HG03064 (cell line): ENCODE measurements at regions not wholly inside any gene's neighbourhood (a gene's known extent, or its start where the extent isn't known, plus 50 kb on each side); places are given as distances from the start of the nearest gene placed in this dataset.
"Not testable (repeated sequence)": the region's sequence is repeated elsewhere in the genome, so short reads cannot be mapped to it uniquely, and the experiment has no call there.

Source experiments
- ATAC-seq: cut with Tn5 transposase; IDR thresholded peaks from one replicate; pipeline ENCODE4 v1.9.1; 2021; ENCODE audit warnings: low read depth; ENCODE audit not compliant: unreplicated experiment

GRCh38 chr6:71360556-71361335, 72.1 kb downstream of the OGFRL1 start:
- not testable (repeated sequence) for ATAC-seq

GRCh38 chr6:71364889-71365542, 76.4 kb downstream of the OGFRL1 start:
- ATAC-seq = no peak

DNA sequence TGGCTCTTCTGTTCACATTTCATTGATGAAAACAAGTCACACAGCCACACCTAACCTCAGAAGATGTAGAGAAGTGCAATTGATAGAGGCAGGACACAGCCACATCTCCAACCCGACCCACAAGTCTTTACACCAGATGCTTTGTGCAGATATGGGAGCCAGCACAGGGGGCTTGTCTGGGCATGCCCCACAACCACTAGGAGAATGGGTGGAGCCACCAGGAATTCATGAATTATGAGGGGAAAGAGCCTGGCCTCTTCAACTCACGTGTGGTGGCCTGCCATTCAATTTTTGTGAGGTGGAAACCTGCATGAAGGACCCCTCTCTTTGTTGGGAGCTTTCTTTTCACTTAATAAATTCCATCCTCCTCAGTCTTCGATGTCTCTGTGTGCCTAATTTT, 79.1 kb downstream of the OGFRL1 start:
- ATAC-seq = no peak

DNA sequence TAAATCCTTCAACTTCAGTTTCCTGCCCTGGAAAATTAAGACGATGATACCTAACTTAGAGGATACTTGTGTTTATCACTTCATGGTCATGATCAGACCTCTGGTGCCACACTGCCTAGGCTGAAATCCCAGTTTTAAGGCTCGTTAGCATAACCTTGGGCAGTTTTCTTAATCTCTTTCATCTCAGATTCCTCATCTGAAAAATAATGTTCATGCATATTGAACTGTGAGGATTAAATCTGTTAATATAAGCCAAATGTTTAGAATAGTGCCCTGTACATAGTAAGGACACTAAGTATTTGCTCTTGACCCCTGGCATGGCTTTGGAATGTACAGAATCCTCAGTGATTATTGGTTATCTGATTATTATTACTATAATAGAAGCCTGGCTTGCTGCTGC, 79.7 kb downstream of the OGFRL1 start:
- ATAC-seq = no peak

GRCh38 chr6:71371559-71371958, 82.9 kb downstream of the OGFRL1 start:
- no peak for ATAC-seq

DNA sequence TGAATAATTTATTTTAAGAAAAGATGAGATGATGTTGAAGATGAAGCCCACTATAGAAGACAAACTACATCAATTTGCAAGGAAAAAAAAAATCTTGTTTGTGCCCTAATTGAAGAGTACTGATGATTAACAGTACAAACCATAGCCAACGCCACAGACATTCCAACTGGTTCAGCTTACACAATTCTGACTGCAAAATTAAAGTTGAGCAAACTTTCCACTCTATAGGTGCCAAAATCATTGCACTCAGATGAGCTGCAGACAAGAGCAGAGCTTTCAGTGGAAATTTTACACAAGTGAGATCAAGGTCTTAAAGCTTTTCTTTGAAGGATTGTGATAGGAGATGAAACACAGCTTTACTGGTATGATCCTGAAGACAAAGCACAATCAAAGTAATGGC, 85.3 kb downstream of the OGFRL1 start:
- no peak for ATAC-seq

GRCh38 chr6:71375676-71376075, 87.1 kb downstream of the OGFRL1 start:
- ATAC-seq = no peak

GRCh38 chr6:71376830-71377229, 88.2 kb downstream of the OGFRL1 start:
- ATAC-seq = no peak

DNA sequence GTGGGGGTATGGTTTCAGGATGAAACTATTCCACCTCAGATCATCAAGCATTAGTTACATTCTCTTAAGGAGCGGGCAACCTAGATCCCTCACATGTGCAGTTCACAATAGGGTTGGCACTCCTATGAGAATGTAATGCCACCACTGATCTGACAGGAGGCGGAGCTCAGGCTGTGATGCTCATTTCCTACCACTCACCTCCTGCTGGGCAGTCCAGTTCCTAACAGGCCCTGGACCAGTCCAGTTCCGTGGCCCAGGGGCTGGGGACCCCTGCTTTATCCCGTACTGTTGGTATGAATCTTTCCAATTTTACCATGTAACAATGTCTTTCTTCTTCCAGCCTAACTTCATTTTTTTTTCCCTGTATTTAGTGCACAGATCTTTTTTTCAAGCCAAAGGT, 94.9 kb downstream of the OGFRL1 start:
- ATAC-seq = no peak

DNA sequence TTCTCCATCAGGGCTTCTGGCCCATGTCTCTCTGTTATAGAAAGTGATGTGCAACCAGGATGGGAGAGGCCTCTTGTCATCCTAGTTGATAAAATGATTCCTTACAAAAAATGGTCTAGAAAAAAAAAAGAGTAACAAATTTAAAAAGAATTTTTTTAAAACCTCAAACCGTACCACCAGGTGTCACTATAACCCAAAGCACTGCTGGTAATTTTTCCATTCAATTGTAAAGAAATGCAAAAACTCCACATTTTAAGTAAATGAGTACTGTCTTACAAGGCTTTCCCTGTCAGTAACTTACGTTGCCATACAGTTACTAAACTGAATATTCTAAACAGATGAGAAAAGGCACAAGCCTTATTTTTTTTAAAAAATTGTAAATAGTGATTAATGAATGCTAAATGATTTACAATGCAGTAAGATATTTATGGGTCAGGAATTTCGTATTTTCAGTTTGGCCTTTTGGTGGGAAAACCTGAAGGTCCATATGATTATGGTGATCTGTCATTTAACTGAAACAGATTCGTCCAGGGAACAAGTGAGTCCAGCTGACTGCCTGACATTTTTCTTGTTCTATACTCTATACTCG, 95.4 kb downstream of the OGFRL1 start:
- ATAC-seq = no peak

GRCh38 chr6:71385111-71385822, 96.7 kb downstream of the OGFRL1 start:
- no peak for ATAC-seq

- no peak for ATAC-seq
Observed at GRCh38 chr6:71386215-71386614, 97.6 kb downstream of the OGFRL1 start.

GRCh38 chr6:71387179-71387578, 98.6 kb downstream of the OGFRL1 start:
- no peak for ATAC-seq

DNA sequence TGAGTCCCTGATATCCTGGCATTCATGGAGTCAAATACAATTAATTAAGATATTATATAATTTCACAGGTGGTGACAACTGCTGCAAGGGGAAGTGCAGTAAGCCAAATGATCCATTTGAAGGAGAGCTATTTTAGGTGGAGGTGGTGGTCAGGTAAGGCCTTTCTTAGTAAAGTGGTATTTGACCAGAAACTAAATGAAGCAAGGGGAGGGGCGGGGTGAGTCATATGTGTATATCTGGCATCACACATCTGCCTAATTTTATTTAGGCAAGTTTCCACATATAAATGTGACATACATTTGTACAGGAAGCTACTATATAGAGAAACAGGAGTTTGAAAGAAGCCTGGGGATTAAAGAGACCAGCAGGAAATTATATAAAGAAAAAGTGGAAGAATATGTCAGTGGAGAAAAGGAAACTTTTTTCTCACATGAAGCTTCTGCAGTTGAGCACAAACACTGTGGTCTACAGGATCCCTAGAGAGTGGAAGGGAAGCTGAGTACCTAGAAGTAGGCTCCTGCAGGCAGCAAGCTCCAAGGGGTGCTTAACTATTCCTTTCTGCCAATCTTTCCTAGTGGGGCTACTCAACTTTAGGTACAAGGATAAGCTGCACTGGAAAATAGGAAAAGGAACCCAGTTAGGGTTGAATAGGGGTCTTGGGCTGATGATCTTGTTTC, 99.6 kb downstream of the OGFRL1 start:
- no peak for ATAC-seq

GRCh38 chr6:71388856-71389527, 100.4 kb downstream of the OGFRL1 start:
- no peak for ATAC-seq

- ATAC-seq = no peak
Observed at GRCh38 chr6:71391126-71391525, 102.5 kb downstream of the OGFRL1 start.

GRCh38 chr6:71392276-71392675, 103.7 kb downstream of the OGFRL1 start:
- ATAC-seq = no peak

- ATAC-seq = no peak
Observed at GRCh38 chr6:71393471-71393870, 104.9 kb downstream of the OGFRL1 start.

GRCh38 chr6:71393981-71394432, 105.4 kb downstream of the OGFRL1 start:
- no peak for ATAC-seq

GRCh38 chr6:71394926-71395325, 106.3 kb downstream of the OGFRL1 start:
- ATAC-seq = no peak
